Panc1 (cell line): ENCODE measurements at regions not wholly inside any gene's neighbourhood (a gene's known extent, or its start where the extent isn't known, plus 50 kb on each side); places are given as distances from the start of the nearest gene placed in this dataset.

Experiments used
- CTCF ChIP-seq: fragments of 450-650 bp; IDR thresholded peaks from 2 replicates; pipeline ENCODE4 v1.5.1; 2017; ENCODE audit warnings: mild to moderate bottlenecking
- POLR2AphosphoS5 ChIP-seq: IDR thresholded peaks from 2 replicates; pipeline ENCODE4 v1.6.1; 2012; ENCODE audit warnings: mild to moderate bottlenecking, low read depth, low read length, moderate library complexity
- SIN3A ChIP-seq: IDR thresholded peaks from 2 replicates; pipeline ENCODE4 v1.6.1; 2012; ENCODE audit warnings: low read depth, mild to moderate bottlenecking, low read length, moderate library complexity, borderline replicate concordance; ENCODE audit not compliant: insufficient read depth
- TF ChIP-seq, protein P1 (sequence below), 2 experiments: IDR thresholded peaks; 2 replicates each; pipeline ENCODE4 v1.6.1; 2011 to 2012; ENCODE audit warnings: low read depth in 2 of 2, control low read depth in 1 of 2, low read length in 1 of 2, mild to moderate bottlenecking in 1 of 2, moderate library complexity in 1 of 2; ENCODE audit not compliant: insufficient read depth in 1 of 2

GRCh38 chr3:118791246-118791645, 243.4 kb downstream of the IGSF11 start:
- TF ChIP-seq CTCF: no peak
- no peak for TF ChIP-seq POLR2AphosphoS5
- TF ChIP-seq, protein P1, sequence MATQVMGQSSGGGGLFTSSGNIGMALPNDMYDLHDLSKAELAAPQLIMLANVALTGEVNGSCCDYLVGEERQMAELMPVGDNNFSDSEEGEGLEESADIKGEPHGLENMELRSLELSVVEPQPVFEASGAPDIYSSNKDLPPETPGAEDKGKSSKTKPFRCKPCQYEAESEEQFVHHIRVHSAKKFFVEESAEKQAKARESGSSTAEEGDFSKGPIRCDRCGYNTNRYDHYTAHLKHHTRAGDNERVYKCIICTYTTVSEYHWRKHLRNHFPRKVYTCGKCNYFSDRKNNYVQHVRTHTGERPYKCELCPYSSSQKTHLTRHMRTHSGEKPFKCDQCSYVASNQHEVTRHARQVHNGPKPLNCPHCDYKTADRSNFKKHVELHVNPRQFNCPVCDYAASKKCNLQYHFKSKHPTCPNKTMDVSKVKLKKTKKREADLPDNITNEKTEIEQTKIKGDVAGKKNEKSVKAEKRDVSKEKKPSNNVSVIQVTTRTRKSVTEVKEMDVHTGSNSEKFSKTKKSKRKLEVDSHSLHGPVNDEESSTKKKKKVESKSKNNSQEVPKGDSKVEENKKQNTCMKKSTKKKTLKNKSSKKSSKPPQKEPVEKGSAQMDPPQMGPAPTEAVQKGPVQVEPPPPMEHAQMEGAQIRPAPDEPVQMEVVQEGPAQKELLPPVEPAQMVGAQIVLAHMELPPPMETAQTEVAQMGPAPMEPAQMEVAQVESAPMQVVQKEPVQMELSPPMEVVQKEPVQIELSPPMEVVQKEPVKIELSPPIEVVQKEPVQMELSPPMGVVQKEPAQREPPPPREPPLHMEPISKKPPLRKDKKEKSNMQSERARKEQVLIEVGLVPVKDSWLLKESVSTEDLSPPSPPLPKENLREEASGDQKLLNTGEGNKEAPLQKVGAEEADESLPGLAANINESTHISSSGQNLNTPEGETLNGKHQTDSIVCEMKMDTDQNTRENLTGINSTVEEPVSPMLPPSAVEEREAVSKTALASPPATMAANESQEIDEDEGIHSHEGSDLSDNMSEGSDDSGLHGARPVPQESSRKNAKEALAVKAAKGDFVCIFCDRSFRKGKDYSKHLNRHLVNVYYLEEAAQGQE (IDR thresholded peaks at IDR 0.05; ENCODE audit: insufficient read depth in 1 of 2, low read depth in 2 of 2, low read length in 1 of 2): no peak
- no peak for TF ChIP-seq SIN3A
